ENCODE measurements at regions not wholly inside any gene's neighbourhood (a gene's known extent, or its start where the extent isn't known, plus 50 kb on each side); places are given as distances from the start of the nearest gene placed in this dataset.

DNA sequence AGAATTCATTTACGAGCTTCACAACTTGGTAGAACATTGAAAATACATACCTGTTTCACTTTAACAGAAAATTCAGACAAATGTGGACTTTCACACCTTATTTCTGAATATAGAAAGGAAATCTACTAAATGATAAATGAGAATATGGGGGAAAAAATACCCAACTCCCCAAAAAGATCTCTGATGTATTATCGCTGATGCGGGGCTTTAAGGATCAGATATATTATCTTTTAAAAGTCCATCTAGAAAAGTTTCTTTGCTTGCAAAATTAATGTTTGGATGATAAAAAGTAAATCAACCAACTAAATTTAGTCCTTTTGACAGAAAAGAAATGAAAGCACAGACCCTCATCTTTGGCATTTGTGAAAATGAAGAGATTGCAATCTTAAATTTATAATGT lies 540.1 kb upstream of the CHAC2 start:
- TF ChIP-seq BHLHE40 (IDR thresholded peaks at IDR 0.05; ENCODE audit: low read depth, low read length) (no peak), REST (IDR thresholded peaks at IDR 0.05) (no peak), JUN (IDR thresholded peaks at IDR 0.05) (no peak), CEBPB (IDR thresholded peaks at IDR 0.05) (no peak), HOXA7 (CRISPR knock-in tag; IDR thresholded peaks at IDR 0.05) (no peak), PBX3 (IDR thresholded peaks at IDR 0.05) (no peak), POLR2A (IDR thresholded peaks at IDR 0.05; ENCODE audit: low read length) (no peak), EP300 (IDR thresholded peaks at IDR 0.05) (no peak), ESRRA (IDR thresholded peaks at IDR 0.05; ENCODE audit: borderline replicate concordance, low read length) (no peak), JUNB (IDR thresholded peaks at IDR 0.05) (no peak), TP53 (CRISPR knock-in tag; IDR thresholded peaks at IDR 0.05) (no peak), CHD4 (IDR thresholded peaks at IDR 0.05; ENCODE audit: borderline replicate concordance) (no peak)
- TF ChIP-seq, protein P1, sequence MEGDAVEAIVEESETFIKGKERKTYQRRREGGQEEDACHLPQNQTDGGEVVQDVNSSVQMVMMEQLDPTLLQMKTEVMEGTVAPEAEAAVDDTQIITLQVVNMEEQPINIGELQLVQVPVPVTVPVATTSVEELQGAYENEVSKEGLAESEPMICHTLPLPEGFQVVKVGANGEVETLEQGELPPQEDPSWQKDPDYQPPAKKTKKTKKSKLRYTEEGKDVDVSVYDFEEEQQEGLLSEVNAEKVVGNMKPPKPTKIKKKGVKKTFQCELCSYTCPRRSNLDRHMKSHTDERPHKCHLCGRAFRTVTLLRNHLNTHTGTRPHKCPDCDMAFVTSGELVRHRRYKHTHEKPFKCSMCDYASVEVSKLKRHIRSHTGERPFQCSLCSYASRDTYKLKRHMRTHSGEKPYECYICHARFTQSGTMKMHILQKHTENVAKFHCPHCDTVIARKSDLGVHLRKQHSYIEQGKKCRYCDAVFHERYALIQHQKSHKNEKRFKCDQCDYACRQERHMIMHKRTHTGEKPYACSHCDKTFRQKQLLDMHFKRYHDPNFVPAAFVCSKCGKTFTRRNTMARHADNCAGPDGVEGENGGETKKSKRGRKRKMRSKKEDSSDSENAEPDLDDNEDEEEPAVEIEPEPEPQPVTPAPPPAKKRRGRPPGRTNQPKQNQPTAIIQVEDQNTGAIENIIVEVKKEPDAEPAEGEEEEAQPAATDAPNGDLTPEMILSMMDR (IDR thresholded peaks at IDR 0.05) = no peak

Measured in A549 (cell line).